ENCODE measurements at regions not wholly inside any gene's neighbourhood (a gene's known extent, or its start where the extent isn't known, plus 50 kb on each side); places are given as distances from the start of the nearest gene placed in this dataset.

DNA sequence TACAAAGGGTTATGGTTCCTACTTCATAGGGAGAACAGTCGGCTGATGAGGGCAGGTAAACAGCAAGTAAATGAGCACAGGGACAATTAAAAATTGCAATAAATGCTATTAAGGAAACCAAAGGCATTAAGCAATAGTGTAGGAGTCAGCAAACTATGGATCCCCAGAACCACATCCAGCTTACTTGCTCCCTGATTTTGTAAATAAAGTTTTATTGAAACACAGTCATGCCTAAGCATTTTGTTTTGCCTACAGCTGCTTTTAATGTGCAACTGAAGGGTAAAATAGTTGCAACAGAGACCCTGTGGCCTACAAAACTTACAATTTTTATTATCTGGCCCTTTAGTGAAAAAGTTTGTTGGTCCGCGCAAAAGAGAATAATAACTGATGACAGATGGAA, 351.2 kb upstream of the NR2F2 start:
- H3K4me2 ChIP-seq (ENCODE audit: low read length), result no peak overlapping the region
- H3K4me3 ChIP-seq (ENCODE audit: low read depth, low read length, poor library complexity, severe bottlenecking), result no peak overlapping the region
- no peak overlapping the region for H3K9ac ChIP-seq (ENCODE audit: low read length)
- no peak overlapping the region for H3K27ac ChIP-seq (ENCODE audit: low read depth, low read length, poor library complexity, severe bottlenecking)
- no peak overlapping the region for H2AFZ ChIP-seq (ENCODE audit: low read length)
- no peaks in the 10 kb centered on the region for H3K79me2 ChIP-seq (ENCODE audit: insufficient read depth, low read length)
- H4K20me1 ChIP-seq (ENCODE audit: insufficient read depth, low read length), result no peaks in the 10 kb centered on the region
- no peaks in the 10 kb centered on the region for H3K9me2 ChIP-seq (ENCODE audit: low read depth, low read length)
- no peaks in the 10 kb centered on the region for H3K4me1 ChIP-seq (ENCODE audit: insufficient read depth, low read length, severe bottlenecking)
- H3K36me3 ChIP-seq (ENCODE audit: insufficient read depth, low read length), result no peaks in the 10 kb centered on the region
- peaks cover 3% of the 10 kb centered on the region; the same call in 1 of the 2 replicates for H3K27me3 ChIP-seq (ENCODE audit: insufficient read depth, low read length)
- H3F3A ChIP-seq (ENCODE audit: insufficient read depth, low read length), result no peaks in the 10 kb centered on the region
- TF ChIP-seq EZH2 (IDR thresholded peaks at IDR 0.05; ENCODE audit: borderline replicate concordance, low read length), result no peak
- no peak for TF ChIP-seq CTCF (IDR thresholded peaks at IDR 0.05; ENCODE audit: low read length)
- no peaks in the 10 kb centered on the region for H3K9me3 ChIP-seq (ENCODE audit: low read length)

- H3K4me2 ChIP-seq (ENCODE audit: low read length), result no peak overlapping the region
- no peak overlapping the region for H3K27ac ChIP-seq (ENCODE audit: low read depth, low read length, poor library complexity, severe bottlenecking)
- H2AFZ ChIP-seq (ENCODE audit: low read length), result no peak overlapping the region
- H4K20me1 ChIP-seq (ENCODE audit: insufficient read depth, low read length), result no peaks in the 10 kb centered on the region
- no peaks in the 10 kb centered on the region for H3K4me1 ChIP-seq (ENCODE audit: insufficient read depth, low read length, severe bottlenecking)
- H3K9me2 ChIP-seq (ENCODE audit: low read depth, low read length), result no peaks in the 10 kb centered on the region
- H3K27me3 ChIP-seq (ENCODE audit: insufficient read depth, low read length), result peaks cover 3% of the 10 kb centered on the region; the same call in 1 of the 2 replicates
- H3F3A ChIP-seq (ENCODE audit: insufficient read depth, low read length), result no peaks in the 10 kb centered on the region
- H3K9me3 ChIP-seq (ENCODE audit: low read length), result no peaks in the 10 kb centered on the region
- no peak overlapping the region for H3K4me3 ChIP-seq (ENCODE audit: low read depth, low read length, poor library complexity, severe bottlenecking)
- H3K36me3 ChIP-seq (ENCODE audit: insufficient read depth, low read length), result no peaks in the 10 kb centered on the region
- no peak overlapping the region for H3K9ac ChIP-seq (ENCODE audit: low read length)
- TF ChIP-seq EZH2 (IDR thresholded peaks at IDR 0.05; ENCODE audit: borderline replicate concordance, low read length), result no peak
- no peak for TF ChIP-seq CTCF (IDR thresholded peaks at IDR 0.05; ENCODE audit: low read length)
- no peaks in the 10 kb centered on the region for H3K79me2 ChIP-seq (ENCODE audit: insufficient read depth, low read length)
These were observed 349.3 kb upstream of the NR2F2 start for GRCh38 chr15:95981209-95981608.

- TF ChIP-seq CTCF (IDR thresholded peaks at IDR 0.05; ENCODE audit: low read length), result no peak
- TF ChIP-seq EZH2 (IDR thresholded peaks at IDR 0.05; ENCODE audit: borderline replicate concordance, low read length), result no peak
- Histone ChIP-seq H3K4me1 (ENCODE audit: insufficient read depth, low read length, severe bottlenecking) (no peaks in the 10 kb centered on the region), H3K9me3 (ENCODE audit: low read length) (no peaks in the 10 kb centered on the region), H3K79me2 (ENCODE audit: insufficient read depth, low read length) (no peaks in the 10 kb centered on the region), H3K9me2 (ENCODE audit: low read depth, low read length) (no peaks in the 10 kb centered on the region), H3K27me3 (ENCODE audit: insufficient read depth, low read length) (peaks cover 3% of the 10 kb centered on the region; the same call in 1 of the 2 replicates), H3K27ac (ENCODE audit: low read depth, low read length, poor library complexity, severe bottlenecking) (no peak overlapping the region), H3K4me3 (ENCODE audit: low read depth, low read length, poor library complexity, severe bottlenecking) (no peak overlapping the region), H3K4me2 (ENCODE audit: low read length) (no peak overlapping the region), H3K36me3 (ENCODE audit: insufficient read depth, low read length) (no peaks in the 10 kb centered on the region), H2AFZ (ENCODE audit: low read length) (no peak overlapping the region), H3K9ac (ENCODE audit: low read length) (no peak overlapping the region), H4K20me1 (ENCODE audit: insufficient read depth, low read length) (no peaks in the 10 kb centered on the region), H3F3A (ENCODE audit: insufficient read depth, low read length) (no peaks in the 10 kb centered on the region)
These were observed 343.2 kb upstream of the NR2F2 start for GRCh38 chr15:95987299-95987698.
